ENCODE measurements at regions not wholly inside any gene's neighbourhood (a gene's known extent, or its start where the extent isn't known, plus 50 kb on each side); places are given as distances from the start of the nearest gene placed in this dataset.
A peak's percentile ranks its signal among the peaks of the same experiment; 100 is the strongest.

- TF ChIP-seq TCF4 (CRISPR knock-in tag; IDR thresholded peaks at IDR 0.05; ENCODE audit: borderline replicate concordance) = peak; percentile 84
- TF ChIP-seq TSHZ2 (CRISPR knock-in tag; IDR thresholded peaks at IDR 0.05) = peak; percentile 89
- TF ChIP-seq ZFP3 (CRISPR knock-in tag; IDR thresholded peaks at IDR 0.05) = no peak
- TF ChIP-seq, protein P1, sequence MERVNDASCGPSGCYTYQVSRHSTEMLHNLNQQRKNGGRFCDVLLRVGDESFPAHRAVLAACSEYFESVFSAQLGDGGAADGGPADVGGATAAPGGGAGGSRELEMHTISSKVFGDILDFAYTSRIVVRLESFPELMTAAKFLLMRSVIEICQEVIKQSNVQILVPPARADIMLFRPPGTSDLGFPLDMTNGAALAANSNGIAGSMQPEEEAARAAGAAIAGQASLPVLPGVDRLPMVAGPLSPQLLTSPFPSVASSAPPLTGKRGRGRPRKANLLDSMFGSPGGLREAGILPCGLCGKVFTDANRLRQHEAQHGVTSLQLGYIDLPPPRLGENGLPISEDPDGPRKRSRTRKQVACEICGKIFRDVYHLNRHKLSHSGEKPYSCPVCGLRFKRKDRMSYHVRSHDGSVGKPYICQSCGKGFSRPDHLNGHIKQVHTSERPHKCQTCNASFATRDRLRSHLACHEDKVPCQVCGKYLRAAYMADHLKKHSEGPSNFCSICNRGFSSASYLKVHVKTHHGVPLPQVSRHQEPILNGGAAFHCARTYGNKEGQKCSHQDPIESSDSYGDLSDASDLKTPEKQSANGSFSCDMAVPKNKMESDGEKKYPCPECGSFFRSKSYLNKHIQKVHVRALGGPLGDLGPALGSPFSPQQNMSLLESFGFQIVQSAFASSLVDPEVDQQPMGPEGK (CRISPR knock-in tag; IDR thresholded peaks at IDR 0.05; ENCODE audit: borderline replicate concordance) = no peak
- TF ChIP-seq ZNF8 (CRISPR knock-in tag; IDR thresholded peaks at IDR 0.05) = no peak
- TF ChIP-seq ARNTL (CRISPR knock-in tag; IDR thresholded peaks at IDR 0.05; ENCODE audit: borderline replicate concordance, low read depth) = no peak
- TF ChIP-seq ZC3H10 (CRISPR knock-in tag; IDR thresholded peaks at IDR 0.05) = no peak
- no peak for TF ChIP-seq BACH2 (CRISPR knock-in tag; IDR thresholded peaks at IDR 0.05; ENCODE audit: borderline replicate concordance)
- TF ChIP-seq ZNF70 (CRISPR knock-in tag; IDR thresholded peaks at IDR 0.05) = no peak
These were observed 463.9 kb downstream of the MFSD1 start for GRCh38 chr3:159265705-159266104.

Measured in SK-N-SH treated with all-trans-retinoic acid at 6 μM for 48 hours (cell line).